ENCODE measurements at regions not wholly inside any gene's neighbourhood (a gene's known extent, or its start where the extent isn't known, plus 50 kb on each side); places are given as distances from the start of the nearest gene placed in this dataset.
A peak's percentile ranks its signal among the peaks of the same experiment; 100 is the strongest.

DNA sequence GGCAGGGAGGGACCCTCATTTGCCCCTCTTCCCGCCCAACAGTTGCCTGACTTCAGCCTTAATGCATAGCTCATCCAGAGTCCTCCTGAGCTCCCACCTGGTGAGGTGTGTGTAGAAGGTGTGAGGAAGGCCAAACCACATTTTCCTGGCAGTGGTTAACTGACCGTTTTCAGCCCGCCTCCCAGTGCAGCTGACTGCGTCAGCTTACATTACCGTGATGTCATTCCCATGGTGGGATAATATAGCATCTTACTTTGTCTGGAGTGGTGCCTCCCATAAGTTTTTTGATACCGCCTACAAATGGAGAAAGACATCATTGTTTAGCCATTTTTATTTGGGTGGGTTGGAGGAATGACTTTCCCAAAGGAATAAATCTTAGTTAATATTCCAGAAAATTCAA, 151.9 kb downstream of the C9orf152 start (continued):
- TF ChIP-seq CHD4 (IDR thresholded peaks at IDR 0.05) (no peak), NFYA (IDR thresholded peaks at IDR 0.05; ENCODE audit: borderline replicate concordance, low read depth, low read length) (no peak), RAD21 (IDR thresholded peaks at IDR 0.05; ENCODE audit: insufficient read depth, low read depth, low read length) (no peak), CREB1 (IDR thresholded peaks at IDR 0.05; ENCODE audit: low read depth) (peak; percentile 81), IKZF1 (conservative IDR thresholded peaks at IDR 0.05) (peak; percentile 41), TCF7 (IDR thresholded peaks at IDR 0.05; ENCODE audit: borderline replicate concordance) (no peak), ATF7 (IDR thresholded peaks at IDR 0.05; ENCODE audit: low read depth) (0 out of 2 replicates have a peak, but pooled peaks have one; percentile 15), NBN (IDR thresholded peaks at IDR 0.05) (no peak), DPF2 (IDR thresholded peaks at IDR 0.05) (no peak), RAD51 (IDR thresholded peaks at IDR 0.05) (no peak), CHD2 (IDR thresholded peaks at IDR 0.05; ENCODE audit: borderline replicate concordance, low read depth, low read length) (no peak), RUNX3 (IDR thresholded peaks at IDR 0.05; ENCODE audit: low read length) (peak; percentile 53; the same call in 1 of the 2 replicates), CBX3 (IDR thresholded peaks at IDR 0.05; ENCODE audit: borderline replicate concordance, low read depth) (no peak), GATAD2B (conservative IDR thresholded peaks at IDR 0.05; ENCODE audit: low read depth) (no peak), CREM (IDR thresholded peaks at IDR 0.05; ENCODE audit: low read depth) (peak; percentile 44; the same call in 1 of the 2 replicates)
- TF ChIP-seq, protein P1, sequence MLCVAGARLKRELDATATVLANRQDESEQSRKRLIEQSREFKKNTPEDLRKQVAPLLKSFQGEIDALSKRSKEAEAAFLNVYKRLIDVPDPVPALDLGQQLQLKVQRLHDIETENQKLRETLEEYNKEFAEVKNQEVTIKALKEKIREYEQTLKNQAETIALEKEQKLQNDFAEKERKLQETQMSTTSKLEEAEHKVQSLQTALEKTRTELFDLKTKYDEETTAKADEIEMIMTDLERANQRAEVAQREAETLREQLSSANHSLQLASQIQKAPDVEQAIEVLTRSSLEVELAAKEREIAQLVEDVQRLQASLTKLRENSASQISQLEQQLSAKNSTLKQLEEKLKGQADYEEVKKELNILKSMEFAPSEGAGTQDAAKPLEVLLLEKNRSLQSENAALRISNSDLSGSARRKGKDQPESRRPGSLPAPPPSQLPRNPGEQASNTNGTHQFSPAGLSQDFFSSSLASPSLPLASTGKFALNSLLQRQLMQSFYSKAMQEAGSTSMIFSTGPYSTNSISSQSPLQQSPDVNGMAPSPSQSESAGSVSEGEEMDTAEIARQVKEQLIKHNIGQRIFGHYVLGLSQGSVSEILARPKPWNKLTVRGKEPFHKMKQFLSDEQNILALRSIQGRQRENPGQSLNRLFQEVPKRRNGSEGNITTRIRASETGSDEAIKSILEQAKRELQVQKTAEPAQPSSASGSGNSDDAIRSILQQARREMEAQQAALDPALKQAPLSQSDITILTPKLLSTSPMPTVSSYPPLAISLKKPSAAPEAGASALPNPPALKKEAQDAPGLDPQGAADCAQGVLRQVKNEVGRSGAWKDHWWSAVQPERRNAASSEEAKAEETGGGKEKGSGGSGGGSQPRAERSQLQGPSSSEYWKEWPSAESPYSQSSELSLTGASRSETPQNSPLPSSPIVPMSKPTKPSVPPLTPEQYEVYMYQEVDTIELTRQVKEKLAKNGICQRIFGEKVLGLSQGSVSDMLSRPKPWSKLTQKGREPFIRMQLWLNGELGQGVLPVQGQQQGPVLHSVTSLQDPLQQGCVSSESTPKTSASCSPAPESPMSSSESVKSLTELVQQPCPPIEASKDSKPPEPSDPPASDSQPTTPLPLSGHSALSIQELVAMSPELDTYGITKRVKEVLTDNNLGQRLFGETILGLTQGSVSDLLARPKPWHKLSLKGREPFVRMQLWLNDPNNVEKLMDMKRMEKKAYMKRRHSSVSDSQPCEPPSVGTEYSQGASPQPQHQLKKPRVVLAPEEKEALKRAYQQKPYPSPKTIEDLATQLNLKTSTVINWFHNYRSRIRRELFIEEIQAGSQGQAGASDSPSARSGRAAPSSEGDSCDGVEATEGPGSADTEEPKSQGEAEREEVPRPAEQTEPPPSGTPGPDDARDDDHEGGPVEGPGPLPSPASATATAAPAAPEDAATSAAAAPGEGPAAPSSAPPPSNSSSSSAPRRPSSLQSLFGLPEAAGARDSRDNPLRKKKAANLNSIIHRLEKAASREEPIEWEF (IDR thresholded peaks at IDR 0.05; ENCODE audit: insufficient replicate concordance, low read depth, low read length), result no peak
- TF ChIP-seq, protein P2, sequence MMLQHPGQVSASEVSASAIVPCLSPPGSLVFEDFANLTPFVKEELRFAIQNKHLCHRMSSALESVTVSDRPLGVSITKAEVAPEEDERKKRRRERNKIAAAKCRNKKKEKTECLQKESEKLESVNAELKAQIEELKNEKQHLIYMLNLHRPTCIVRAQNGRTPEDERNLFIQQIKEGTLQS (IDR thresholded peaks at IDR 0.05; ENCODE audit: borderline replicate concordance, extremely low read depth, low read depth, low read length), result no peak
- TF ChIP-seq, protein P3, sequence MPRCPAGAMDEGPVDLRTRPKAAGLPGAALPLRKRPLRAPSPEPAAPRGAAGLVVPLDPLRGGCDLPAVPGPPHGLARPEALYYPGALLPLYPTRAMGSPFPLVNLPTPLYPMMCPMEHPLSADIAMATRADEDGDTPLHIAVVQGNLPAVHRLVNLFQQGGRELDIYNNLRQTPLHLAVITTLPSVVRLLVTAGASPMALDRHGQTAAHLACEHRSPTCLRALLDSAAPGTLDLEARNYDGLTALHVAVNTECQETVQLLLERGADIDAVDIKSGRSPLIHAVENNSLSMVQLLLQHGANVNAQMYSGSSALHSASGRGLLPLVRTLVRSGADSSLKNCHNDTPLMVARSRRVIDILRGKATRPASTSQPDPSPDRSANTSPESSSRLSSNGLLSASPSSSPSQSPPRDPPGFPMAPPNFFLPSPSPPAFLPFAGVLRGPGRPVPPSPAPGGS (IDR thresholded peaks at IDR 0.05; ENCODE audit: borderline replicate concordance, insufficient read depth, low read depth, low read length, poor library complexity, severe bottlenecking), result no peak
- TF ChIP-seq, protein P4, sequence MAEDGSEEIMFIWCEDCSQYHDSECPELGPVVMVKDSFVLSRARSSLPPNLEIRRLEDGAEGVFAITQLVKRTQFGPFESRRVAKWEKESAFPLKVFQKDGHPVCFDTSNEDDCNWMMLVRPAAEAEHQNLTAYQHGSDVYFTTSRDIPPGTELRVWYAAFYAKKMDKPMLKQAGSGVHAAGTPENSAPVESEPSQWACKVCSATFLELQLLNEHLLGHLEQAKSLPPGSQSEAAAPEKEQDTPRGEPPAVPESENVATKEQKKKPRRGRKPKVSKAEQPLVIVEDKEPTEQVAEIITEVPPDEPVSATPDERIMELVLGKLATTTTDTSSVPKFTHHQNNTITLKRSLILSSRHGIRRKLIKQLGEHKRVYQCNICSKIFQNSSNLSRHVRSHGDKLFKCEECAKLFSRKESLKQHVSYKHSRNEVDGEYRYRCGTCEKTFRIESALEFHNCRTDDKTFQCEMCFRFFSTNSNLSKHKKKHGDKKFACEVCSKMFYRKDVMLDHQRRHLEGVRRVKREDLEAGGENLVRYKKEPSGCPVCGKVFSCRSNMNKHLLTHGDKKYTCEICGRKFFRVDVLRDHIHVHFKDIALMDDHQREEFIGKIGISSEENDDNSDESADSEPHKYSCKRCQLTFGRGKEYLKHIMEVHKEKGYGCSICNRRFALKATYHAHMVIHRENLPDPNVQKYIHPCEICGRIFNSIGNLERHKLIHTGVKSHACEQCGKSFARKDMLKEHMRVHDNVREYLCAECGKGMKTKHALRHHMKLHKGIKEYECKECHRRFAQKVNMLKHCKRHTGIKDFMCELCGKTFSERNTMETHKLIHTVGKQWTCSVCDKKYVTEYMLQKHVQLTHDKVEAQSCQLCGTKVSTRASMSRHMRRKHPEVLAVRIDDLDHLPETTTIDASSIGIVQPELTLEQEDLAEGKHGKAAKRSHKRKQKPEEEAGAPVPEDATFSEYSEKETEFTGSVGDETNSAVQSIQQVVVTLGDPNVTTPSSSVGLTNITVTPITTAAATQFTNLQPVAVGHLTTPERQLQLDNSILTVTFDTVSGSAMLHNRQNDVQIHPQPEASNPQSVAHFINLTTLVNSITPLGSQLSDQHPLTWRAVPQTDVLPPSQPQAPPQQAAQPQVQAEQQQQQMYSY (CRISPR knock-in tag; IDR thresholded peaks at IDR 0.05), result no peak
